Naive thymus-derived CD4-positive, alpha-beta T cell (primary cell): ENCODE measurements at regions not wholly inside any gene's neighbourhood (a gene's known extent, or its start where the extent isn't known, plus 50 kb on each side); places are given as distances from the start of the nearest gene placed in this dataset.

ENCODE experiments used
- ATAC-seq: fragments of 150-1000 bp; cut with Tn5 transposase; 2 replicates; pipeline ENCODE4 v1.10.0; 2021; ENCODE audit warnings: mild to moderate bottlenecking, moderate library complexity
- CTCF ChIA-PET: fragments of 350-600 bp; sonication (Branson Sonifier 250); formaldehyde crosslinking; loops from one replicate; lab custom pipeline; 2021; ENCODE audit warnings: antibody characterized with exemption; lab: Charles Lee
- POLR2A ChIA-PET: fragments of 350-600 bp; sonication (Branson Sonifier 250); formaldehyde crosslinking; loops from one replicate; lab custom pipeline; 2021; ENCODE audit warnings: antibody characterized with exemption, inconsistent platforms; lab: Charles Lee
- DNase-seq, 9 donors: peaks; one replicate each; pipeline versions ENCODE4 v3.0.0 to v3.0.0-alpha.2; 2020 to 2022; ENCODE audit warnings: mixed read lengths in 1 of 9
- H3K27ac ChIP-seq: one replicate; pipeline ENCODE4 v1.7.0; 2013; ENCODE audit warnings: mild to moderate bottlenecking, low read depth, low read length, moderate library complexity
- H3K27me3 ChIP-seq, 2 donors: one replicate each; pipeline ENCODE4 v1.7.0; 2013; ENCODE audit warnings: low read length in 2 of 2, mild to moderate bottlenecking in 2 of 2, moderate library complexity in 2 of 2; ENCODE audit not compliant: control insufficient read depth in 2 of 2, insufficient read depth in 2 of 2
- H3K36me3 ChIP-seq, 3 experiments: 1 replicate in 2 of 3; 2 replicates in 1 of 3; pipeline ENCODE4 v1.7.0; 2013; ENCODE audit warnings: low read length in 3 of 3, mild to moderate bottlenecking in 3 of 3, moderate library complexity in 1 of 3; ENCODE audit not compliant: insufficient read depth in 3 of 3, control insufficient read depth in 2 of 3
- H3K4me1 ChIP-seq, 2 donors: one replicate each; pipeline ENCODE4 v1.7.0; 2013; ENCODE audit warnings: low read length in 2 of 2, mild to moderate bottlenecking in 2 of 2, moderate library complexity in 1 of 2; ENCODE audit not compliant: control insufficient read depth in 2 of 2, insufficient read depth in 2 of 2
- H3K4me3 ChIP-seq: 2 replicates; pipeline ENCODE4 v1.7.0; 2013; ENCODE audit warnings: mild to moderate bottlenecking, low read length
- H3K9me3 ChIP-seq, 3 experiments: 1 replicate in 2 of 3; 2 replicates in 1 of 3; pipeline ENCODE4 v1.7.0; 2013; ENCODE audit warnings: low read length in 3 of 3; ENCODE audit not compliant: control insufficient read depth in 2 of 3
- H3K27ac Mint-ChIP-seq, 9 donors: one replicate each; pipeline ENCODE4 v1.8.0; 2020 to 2022; ENCODE audit warnings: mixed read lengths in 9 of 9, mild to moderate bottlenecking in 8 of 9, moderate library complexity in 5 of 9, inconsistent platforms in 2 of 9
- H3K27me3 Mint-ChIP-seq, 5 donors: one replicate each; pipeline ENCODE4 v1.8.0; 2021 to 2022; ENCODE audit warnings: mixed read lengths in 5 of 5, mild to moderate bottlenecking in 1 of 5
- H3K36me3 Mint-ChIP-seq, 5 donors: one replicate each; pipeline ENCODE4 v1.8.0; 2020 to 2022; ENCODE audit warnings: mixed read lengths in 5 of 5, mild to moderate bottlenecking in 3 of 5, inconsistent platforms in 1 of 5
- H3K4me1 Mint-ChIP-seq, 7 donors: one replicate each; pipeline ENCODE4 v1.8.0; 2020 to 2022; ENCODE audit warnings: mixed read lengths in 7 of 7, mild to moderate bottlenecking in 3 of 7, inconsistent platforms in 1 of 7
- H3K4me3 Mint-ChIP-seq, 10 donors: one replicate each; pipeline ENCODE4 v1.8.0; 2020 to 2022; ENCODE audit warnings: mild to moderate bottlenecking in 10 of 10, mixed read lengths in 10 of 10, moderate library complexity in 6 of 10, inconsistent platforms in 2 of 10
- H3K9me3 Mint-ChIP-seq, 11 donors: one replicate each; pipeline ENCODE4 v1.8.0; 2020 to 2022; ENCODE audit warnings: mixed read lengths in 11 of 11, mild to moderate bottlenecking in 4 of 11, inconsistent platforms in 1 of 11, moderate library complexity in 1 of 11
- intact Hi-C, 2 donors: fragments of 100-400 bp; cut with micrococcal nuclease; formaldehyde crosslinking; loops; one replicate each; pipeline ENCODE4 v1.15.1; 2023

- ChIA-PET POLR2A (no interaction called here), CTCF (no interaction called here)
- ATAC-seq = no peak
- Mint-ChIP-seq H3K9me3 (peaks cover 0 to 1% (median 0%) of the 10 kb centered on the region in 11 donors), H3K27me3 (peaks cover 0 to 12% (median 6%) of the 10 kb centered on the region in 5 donors), H3K27ac (no peak overlapping the region), H3K4me3 (no peak overlapping the region), H3K4me1 (no peaks in the 10 kb centered on the region), H3K36me3 (peaks cover 0 to 5% (median 0%) of the 10 kb centered on the region in 5 donors)
- Histone ChIP-seq H3K9me3 (no peaks in the 10 kb centered on the region), H3K36me3 (no peaks in the 10 kb centered on the region), H3K27ac (no peak overlapping the region), H3K27me3 (no peaks in the 10 kb centered on the region), H3K4me3 (no peak overlapping the region), H3K4me1 (no peaks in the 10 kb centered on the region)
- no peak for DNase-seq
- intact Hi-C loops = no loop called here
Observed at GRCh38 chr16:79439901-79440300, 160.6 kb downstream of the MAF start.

DNA sequence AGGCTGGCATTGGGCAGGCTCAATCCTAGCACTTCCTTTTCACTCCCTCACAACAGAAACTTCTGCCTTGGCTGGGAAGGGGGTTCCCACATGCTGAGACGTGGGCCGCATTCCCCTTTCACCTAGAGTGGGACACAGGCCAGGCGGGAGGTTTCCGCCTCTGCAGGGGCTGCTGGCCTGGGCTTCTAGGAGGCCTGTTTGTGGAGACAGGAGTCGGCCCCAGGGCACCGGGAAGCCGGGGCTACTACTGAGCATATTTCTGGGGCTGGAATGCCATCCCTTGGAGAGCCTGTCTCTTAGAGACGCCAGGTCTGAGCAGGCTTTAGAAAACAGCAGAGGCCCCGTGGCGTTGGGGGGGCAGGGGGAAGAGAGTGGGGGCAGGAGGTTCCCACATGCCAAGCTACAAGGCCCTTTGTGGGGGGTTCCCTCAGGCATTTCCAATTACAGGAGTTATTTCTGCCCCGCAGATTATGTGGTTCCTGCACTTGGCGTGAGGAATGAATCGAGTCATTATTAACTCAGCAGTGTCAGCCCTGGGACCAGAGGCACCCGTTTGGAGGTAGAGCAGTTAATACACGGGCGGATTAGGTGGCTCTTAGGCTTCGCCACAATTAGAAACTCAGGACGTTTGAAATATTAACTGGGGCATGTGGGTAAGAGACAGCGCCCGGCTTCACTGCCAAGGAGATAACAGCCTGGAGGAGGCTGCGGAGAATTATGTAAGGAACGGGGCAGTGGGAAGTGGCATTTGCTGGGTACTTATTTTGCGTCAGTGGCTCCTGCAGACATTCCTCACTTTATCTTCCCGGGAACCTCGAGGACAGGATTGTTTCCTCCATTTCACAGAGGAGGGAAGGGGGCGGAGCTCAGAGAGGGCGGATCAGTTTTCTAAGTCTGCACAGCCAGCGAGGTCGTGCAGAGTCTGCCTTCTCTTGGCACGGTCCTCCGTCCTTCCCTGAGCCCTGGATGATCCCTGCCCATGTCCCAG is 162.5 kb downstream of the MAF start:
- no peaks in the 10 kb centered on the region for H3K27me3 ChIP-seq
- H3K27ac ChIP-seq = no peak overlapping the region
- ATAC-seq (no peak), DNase-seq (no peak)
- POLR2A ChIA-PET = no interaction called here
- no peaks in the 10 kb centered on the region for H3K4me1 Mint-ChIP-seq
- H3K9me3 ChIP-seq = no peaks in the 10 kb centered on the region
- H3K4me3 Mint-ChIP-seq = no peak overlapping the region
- no peaks in the 10 kb centered on the region for H3K36me3 ChIP-seq
- intact Hi-C loops = no loop called here
- H3K4me3 ChIP-seq = no peak overlapping the region
- peaks cover 0 to 5% (median 0%) of the 10 kb centered on the region in 5 donors for H3K36me3 Mint-ChIP-seq
- peaks cover 0 to 1% (median 0%) of the 10 kb centered on the region in 11 donors for H3K9me3 Mint-ChIP-seq
- CTCF ChIA-PET = no interaction called here
- H3K27me3 Mint-ChIP-seq = peaks cover 0 to 8% (median 6%) of the 10 kb centered on the region in 5 donors
- no peak overlapping the region for H3K27ac Mint-ChIP-seq
- H3K4me1 ChIP-seq = no peaks in the 10 kb centered on the region

GRCh38 chr16:79436885-79437284 is 163.7 kb downstream of the MAF start:
- ATAC-seq = no peak
- no peak for DNase-seq
- Mint-ChIP-seq H3K36me3 (peaks cover 0 to 5% (median 0%) of the 10 kb centered on the region in 5 donors), H3K9me3 (peaks cover 0 to 1% (median 0%) of the 10 kb centered on the region in 11 donors), H3K4me3 (no peak overlapping the region), H3K4me1 (no peaks in the 10 kb centered on the region), H3K27me3 (peaks cover 0 to 6% (median 5%) of the 10 kb centered on the region in 5 donors), H3K27ac (no peak overlapping the region)
- H3K36me3 ChIP-seq = no peaks in the 10 kb centered on the region
- POLR2A ChIA-PET = no interaction called here
- no peak overlapping the region for H3K27ac ChIP-seq
- no peak overlapping the region for H3K4me3 ChIP-seq
- no peaks in the 10 kb centered on the region for H3K4me1 ChIP-seq
- no peaks in the 10 kb centered on the region for H3K9me3 ChIP-seq
- no peaks in the 10 kb centered on the region for H3K27me3 ChIP-seq
- intact Hi-C loops = no loop called here
- CTCF ChIA-PET = no interaction called here

DNA sequence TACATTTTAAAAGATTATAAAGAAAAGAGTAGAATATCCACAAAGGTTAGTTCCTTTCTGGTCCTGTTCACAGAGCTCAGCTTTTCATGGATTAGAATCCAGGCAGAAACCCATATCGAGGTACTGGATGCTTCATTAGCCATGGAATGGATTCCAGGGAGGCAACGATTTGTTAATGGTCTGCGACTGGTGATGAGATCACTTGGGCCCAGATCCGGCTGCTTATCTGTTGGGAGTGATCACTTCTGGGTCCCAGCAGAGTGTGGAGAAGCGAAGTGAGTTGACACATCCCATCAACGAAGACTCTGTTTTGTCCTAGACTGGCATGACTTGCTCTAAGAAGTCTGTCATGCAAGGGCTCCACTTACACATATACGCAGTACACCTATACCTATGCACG is 165.8 kb downstream of the MAF start:
- Histone ChIP-seq H3K4me1 (no peaks in the 10 kb centered on the region), H3K27ac (no peak overlapping the region), H3K36me3 (no peaks in the 10 kb centered on the region), H3K9me3 (no peaks in the 10 kb centered on the region), H3K27me3 (no peaks in the 10 kb centered on the region), H3K4me3 (no peak overlapping the region)
- Mint-ChIP-seq H3K36me3 (peaks cover 0 to 5% (median 0%) of the 10 kb centered on the region in 5 donors), H3K4me3 (no peak overlapping the region), H3K9me3 (peaks cover 0 to 1% (median 0%) of the 10 kb centered on the region in 11 donors), H3K27me3 (peaks cover 0 to 6% (median 0%) of the 10 kb centered on the region in 5 donors), H3K4me1 (no peaks in the 10 kb centered on the region), H3K27ac (no peak overlapping the region)
- no peak for ATAC-seq
- no peak for DNase-seq
- ChIA-PET POLR2A (no interaction called here), CTCF (no interaction called here)
- intact Hi-C loops = no loop called here

DNA sequence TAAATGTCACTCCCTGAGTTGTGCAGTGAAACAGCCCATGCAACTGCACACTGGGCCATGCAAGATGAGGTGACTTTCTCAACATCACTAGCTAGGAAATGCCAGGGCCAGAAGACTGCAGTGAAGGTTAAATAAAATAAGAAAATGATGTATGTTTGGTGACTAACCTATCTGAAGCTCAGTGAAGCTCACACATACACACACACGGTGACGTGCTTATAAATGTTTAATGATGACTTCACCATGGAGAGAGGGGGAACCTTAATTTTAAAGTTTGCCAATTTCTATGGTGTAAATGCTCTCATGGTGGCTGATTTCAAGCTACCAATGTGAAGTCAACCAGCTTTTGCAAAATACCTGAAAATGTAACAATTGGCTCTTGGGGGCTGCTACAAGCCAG is 166.4 kb downstream of the MAF start:
- Mint-ChIP-seq H3K4me1 (no peaks in the 10 kb centered on the region), H3K36me3 (peaks cover 0 to 5% (median 0%) of the 10 kb centered on the region in 5 donors), H3K27me3 (no peaks in the 10 kb centered on the region), H3K9me3 (peaks cover 0 to 1% (median 0%) of the 10 kb centered on the region in 11 donors), H3K4me3 (no peak overlapping the region), H3K27ac (no peak overlapping the region)
- Histone ChIP-seq H3K36me3 (no peaks in the 10 kb centered on the region), H3K4me3 (no peak overlapping the region), H3K4me1 (no peaks in the 10 kb centered on the region), H3K27ac (no peak overlapping the region), H3K9me3 (no peaks in the 10 kb centered on the region), H3K27me3 (no peaks in the 10 kb centered on the region)
- no peak for ATAC-seq
- intact Hi-C loops = no loop called here
- ChIA-PET POLR2A (interaction anchor here (0.6 kb wide), 1 partner anchor 26 kb away, joined by 3 read pairs; no protein-coding TSS in a partner anchor), CTCF (no interaction called here)
- no peak for DNase-seq

DNA sequence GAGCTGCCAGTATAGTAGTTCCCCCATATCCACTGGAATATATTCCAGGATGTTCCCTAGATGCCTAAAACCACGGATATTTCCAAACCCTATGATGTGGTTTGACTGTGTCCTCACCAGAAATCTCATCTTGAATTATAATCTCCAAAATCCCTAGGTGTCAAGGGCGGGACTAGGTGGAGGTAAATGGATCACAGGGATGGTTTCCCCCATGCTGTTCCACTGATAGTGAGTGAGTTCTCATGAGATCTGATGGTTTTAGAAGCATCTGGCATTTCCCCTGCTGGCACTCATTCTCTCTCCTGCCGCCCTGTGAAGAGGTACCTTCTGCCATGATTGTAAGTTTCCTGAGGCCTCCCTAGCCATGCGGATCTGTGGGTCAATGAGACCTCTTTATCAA is 168.6 kb downstream of the MAF start:
- no peak overlapping the region for H3K27ac ChIP-seq
- H3K27me3 ChIP-seq = no peaks in the 10 kb centered on the region
- Mint-ChIP-seq H3K4me3 (no peak overlapping the region), H3K4me1 (no peaks in the 10 kb centered on the region), H3K27ac (no peak overlapping the region), H3K9me3 (no peaks in the 10 kb centered on the region), H3K27me3 (no peaks in the 10 kb centered on the region), H3K36me3 (peaks cover 0 to 5% (median 0%) of the 10 kb centered on the region in 5 donors)
- intact Hi-C loops = no loop called here
- H3K9me3 ChIP-seq = no peaks in the 10 kb centered on the region
- POLR2A ChIA-PET = no interaction called here
- no peak for ATAC-seq
- CTCF ChIA-PET = no interaction called here
- H3K4me3 ChIP-seq = no peak overlapping the region
- no peaks in the 10 kb centered on the region for H3K4me1 ChIP-seq
- no peaks in the 10 kb centered on the region for H3K36me3 ChIP-seq
- DNase-seq = no peak
